ENCODE measurements at regions not wholly inside any gene's neighbourhood (a gene's known extent, or its start where the extent isn't known, plus 50 kb on each side); places are given as distances from the start of the nearest gene placed in this dataset.
"Not testable (repeated sequence)": the region's sequence is repeated elsewhere in the genome, so short reads cannot be mapped to it uniquely, and the experiment has no call there.

DNA sequence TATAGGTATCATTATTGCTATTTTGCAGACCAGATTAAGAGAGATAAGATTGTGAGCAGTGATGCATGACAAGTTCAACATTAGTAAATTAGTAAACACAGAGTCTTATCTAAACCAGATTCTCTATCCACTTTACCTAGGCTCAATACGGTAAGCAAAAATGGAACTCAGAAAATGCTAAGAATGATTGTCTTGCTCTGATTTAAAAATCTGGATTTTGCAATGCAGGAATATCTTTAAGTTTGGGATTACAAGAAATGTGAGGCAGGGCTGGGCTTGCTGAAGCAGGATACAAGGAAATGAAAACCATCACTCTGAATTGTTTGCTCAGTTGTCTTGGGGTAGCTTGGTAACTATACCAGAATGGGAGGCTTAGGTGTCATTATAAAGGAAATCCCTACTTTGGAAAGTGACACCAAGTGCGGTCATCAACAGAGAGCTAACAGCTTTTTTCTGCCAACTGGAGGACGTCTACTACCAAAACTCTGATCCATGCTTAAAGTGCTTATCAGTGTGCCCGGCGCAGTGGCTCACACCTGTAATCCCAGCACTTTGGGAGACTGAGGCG lies 332.7 kb upstream of the RUNX1 start:
- DNase-seq (ENCODE audit: low read depth in 2 of 3, low spot score in 2 of 3), result no peak

- not testable (repeated sequence) for DNase-seq (ENCODE audit: low read depth in 2 of 3, low spot score in 2 of 3)
Measured at GRCh38 chr21:35380304-35380703, 331.2 kb upstream of the RUNX1 start.

DNA sequence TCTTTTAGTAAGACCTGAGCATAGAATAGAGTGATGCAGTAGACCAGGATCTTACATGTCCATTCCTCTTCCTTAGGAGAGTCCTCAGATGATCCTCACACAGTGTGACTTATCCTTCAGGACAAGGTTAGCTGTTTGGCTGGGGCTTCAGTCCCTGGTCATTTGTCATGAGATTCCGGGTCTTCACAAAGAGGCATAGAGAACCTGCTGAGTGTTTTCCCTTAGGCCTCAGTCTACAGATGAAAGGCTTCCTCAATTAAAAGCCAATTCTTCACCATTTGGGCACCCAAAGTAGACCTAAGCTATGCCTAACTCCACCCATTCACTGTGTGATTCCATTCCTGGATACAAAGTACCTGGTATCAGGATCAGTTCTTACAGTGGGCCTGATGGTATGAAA lies 329.8 kb upstream of the RUNX1 start:
- DNase-seq (ENCODE audit: low read depth in 2 of 3, low spot score in 2 of 3), result no peak

DNA sequence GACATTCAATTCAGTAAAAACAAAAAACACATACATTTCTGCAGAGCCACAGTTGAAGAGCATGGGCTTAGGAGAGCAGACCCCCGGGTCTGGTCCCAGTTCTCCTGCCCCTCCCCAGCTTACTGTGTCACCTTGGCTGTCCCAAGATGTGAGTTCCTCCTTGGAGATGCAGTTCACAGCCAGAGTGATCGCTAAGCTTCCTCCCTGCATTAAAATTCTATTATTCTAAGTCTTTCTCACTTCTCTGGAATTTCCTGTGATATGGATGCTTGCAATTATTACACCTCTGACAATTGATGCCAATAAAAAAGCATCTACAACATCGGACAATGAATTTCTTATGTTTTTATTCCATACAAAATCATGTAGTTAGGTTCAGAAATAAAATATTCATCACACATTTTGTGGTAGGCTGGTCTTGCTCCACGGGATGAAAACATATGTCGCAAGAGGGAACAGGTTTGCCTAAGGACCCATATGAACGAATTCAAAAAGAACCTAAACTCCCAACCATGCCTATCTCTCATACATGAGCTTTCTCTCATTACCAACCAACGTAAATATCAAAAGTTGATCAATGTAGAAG lies 328.5 kb upstream of the RUNX1 start:
- no peak for DNase-seq (ENCODE audit: low read depth in 2 of 3, low spot score in 2 of 3)

DNA sequence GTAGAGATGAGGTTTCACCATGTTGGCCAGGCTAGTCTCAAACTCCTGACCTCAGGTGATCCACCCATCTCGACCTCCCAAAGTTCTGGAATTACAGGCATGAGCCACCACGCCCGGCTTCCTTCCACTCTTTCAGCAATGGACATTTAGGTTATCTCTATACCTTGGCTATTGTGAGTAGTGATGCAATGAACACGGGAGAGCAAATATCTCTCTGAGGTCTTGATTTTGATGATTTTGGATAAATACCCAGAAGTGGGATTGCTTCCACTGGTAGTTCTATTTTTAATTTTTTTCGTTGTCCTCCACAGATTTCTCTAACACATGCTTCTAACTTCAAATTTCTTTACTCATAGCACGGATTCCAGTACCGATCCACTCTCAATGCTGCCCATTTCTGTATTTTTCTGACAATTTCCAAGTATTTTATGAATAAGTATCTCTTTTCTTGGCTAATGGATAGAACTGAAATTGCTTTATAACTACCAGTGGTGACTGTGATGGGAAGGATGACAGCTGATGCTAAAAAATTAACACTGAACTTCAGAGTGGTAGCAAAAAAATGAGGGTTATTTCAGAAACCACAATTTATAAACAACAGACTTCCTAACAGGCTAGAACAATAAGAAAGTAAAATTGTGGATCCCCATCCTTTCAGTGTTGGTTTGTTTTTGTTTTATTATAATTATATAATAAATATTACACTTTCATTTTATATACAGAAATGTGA lies 327.5 kb upstream of the RUNX1 start:
- no peak for DNase-seq (ENCODE audit: low read depth in 2 of 3, low spot score in 2 of 3)

GRCh38 chr21:35375115-35375514 lies 326.0 kb upstream of the RUNX1 start:
- DNase-seq (ENCODE audit: low read depth in 2 of 3, low spot score in 2 of 3), result no peak

GRCh38 chr21:35373998-35374397 lies 324.9 kb upstream of the RUNX1 start:
- no peak for DNase-seq (ENCODE audit: low read depth in 2 of 3, low spot score in 2 of 3)

GRCh38 chr21:35372201-35372600 lies 323.1 kb upstream of the RUNX1 start:
- DNase-seq (ENCODE audit: low read depth in 2 of 3, low spot score in 2 of 3), result no peak

DNA sequence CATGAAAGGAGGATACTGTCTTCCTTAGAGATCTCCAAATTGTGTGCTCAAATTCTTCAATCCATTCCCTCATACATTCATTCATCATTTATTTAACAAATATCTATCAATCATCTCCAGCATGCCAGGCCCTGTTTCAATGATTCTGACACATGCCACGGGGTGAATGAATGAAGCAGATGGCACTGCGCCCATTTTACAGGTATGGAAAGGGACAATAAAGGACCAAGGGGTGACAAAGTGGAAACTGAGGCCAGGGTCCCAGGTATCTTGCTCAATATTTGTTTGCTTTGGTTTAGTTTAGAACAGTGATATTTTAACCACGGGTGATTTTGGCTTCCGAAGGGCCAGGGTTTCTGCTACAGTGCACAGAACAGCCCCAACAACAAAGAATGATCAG lies 321.6 kb upstream of the RUNX1 start:
- no peak for DNase-seq (ENCODE audit: low read depth in 2 of 3, low spot score in 2 of 3)

- DNase-seq (ENCODE audit: low read depth in 2 of 3, low spot score in 2 of 3), result no peak
Measured at GRCh38 chr21:35370071-35370470, 321.0 kb upstream of the RUNX1 start.

DNA sequence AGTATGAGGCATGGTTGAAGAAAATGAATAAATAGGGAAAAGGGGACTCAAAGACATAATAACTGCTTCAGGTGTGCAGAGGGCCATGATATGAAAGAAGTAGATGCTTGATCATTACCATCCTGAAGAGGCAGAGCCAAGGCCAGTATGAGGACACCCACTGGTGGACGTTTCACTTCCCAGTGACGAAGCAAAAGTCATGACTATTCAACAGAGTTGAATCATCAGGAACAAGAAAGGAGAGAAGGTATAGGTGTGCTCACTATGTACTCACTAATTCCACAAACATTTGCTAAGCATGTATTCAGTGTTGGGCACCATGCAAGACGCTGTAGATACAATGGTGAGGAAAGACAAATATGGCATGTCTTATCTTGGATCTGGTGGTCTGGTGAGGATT lies 319.2 kb upstream of the RUNX1 start:
- DNase-seq (ENCODE audit: low read depth in 2 of 3, low spot score in 2 of 3), result no peak

- no peak for DNase-seq (ENCODE audit: low read depth in 2 of 3, low spot score in 2 of 3)
Measured at GRCh38 chr21:35367553-35367952, 318.5 kb upstream of the RUNX1 start.

DNA sequence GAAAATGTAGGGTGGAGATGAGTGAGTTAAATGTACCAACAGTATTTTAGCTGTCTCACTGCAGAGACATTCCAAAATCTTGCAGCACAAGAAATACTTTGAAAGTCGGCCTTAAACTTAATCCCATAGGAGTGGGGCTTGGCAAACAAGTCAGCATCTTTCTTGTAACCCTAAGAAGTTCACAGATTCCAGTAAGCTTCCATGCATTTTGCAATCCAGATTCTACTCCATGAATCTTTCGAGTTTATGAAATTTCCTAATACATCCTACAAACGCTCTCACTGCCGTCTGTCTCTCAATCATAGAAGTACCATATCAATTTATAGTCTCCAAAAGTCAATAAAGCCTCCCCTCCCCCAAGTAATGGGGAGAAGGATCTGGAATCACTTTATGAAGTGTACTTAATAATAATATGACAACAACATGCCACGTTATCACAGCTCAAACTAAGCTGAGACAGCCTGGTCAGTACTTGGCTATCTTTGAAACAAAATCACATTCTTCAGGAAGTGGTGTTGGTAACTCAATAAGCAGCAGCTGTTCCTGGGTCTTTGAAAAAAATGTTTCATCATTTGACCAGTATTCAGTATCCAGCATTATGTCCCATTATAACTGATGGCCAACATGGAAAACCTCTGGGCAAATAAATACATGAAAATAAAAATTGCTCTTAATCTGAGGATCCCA lies 317.4 kb upstream of the RUNX1 start:
- DNase-seq (ENCODE audit: low read depth in 2 of 3, low spot score in 2 of 3), result no peak

DNA sequence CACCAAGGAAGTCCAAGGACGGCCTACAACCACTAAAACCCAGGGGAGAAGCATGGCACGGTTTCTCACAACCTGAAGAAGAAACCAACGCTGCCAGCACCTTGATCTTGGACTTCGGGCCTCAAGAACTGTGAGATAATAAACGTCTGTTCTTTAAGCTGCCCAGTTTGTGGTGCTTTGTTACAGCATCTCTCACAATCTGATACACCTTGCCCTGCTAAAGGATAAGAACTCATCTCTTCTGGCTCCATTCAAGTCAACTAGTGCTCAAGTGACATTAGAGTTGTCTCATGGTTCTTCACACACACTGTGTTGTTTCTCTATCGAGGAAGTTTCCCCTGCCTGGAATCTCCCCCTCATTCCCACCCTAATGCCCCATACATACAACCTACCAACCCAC lies 314.4 kb upstream of the RUNX1 start:
- no peak for DNase-seq (ENCODE audit: low read depth in 2 of 3, low spot score in 2 of 3)

GRCh38 chr21:35361988-35362387 lies 312.9 kb upstream of the RUNX1 start:
- DNase-seq (ENCODE audit: low read depth in 2 of 3, low spot score in 2 of 3), result no peak

DNA sequence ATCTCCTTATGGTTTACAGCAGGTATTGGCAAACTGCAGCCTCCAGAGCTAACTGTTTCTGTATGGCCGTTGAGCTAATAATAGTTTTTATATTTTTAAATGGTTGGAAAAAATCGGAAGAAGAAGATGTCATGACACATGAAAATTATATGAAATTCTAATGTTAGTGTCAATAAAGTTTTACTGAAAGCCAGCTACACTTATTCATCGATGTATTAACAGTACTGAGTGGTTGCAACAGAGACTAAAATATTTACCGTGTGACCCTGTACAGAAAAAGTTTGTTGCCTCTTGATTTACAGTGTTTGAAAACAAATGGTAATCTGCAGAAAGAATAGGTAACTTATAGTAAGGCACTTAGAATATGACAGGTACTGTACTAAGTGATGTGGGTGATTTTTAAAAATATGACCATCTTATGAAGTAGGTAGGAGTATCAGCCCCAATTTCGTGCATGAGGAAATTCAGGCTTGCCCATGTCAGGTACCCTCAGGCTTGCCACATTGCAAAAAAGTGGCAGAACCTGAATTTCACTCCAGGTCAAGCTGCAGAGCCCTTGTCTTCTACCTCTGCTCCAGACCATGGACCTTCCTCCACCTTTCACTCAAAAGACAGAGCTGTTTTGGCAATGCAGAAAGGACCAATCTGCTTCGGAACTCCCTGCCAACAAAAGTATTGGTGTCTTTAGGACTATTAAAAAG lies 311.9 kb upstream of the RUNX1 start:
- no peak for DNase-seq (ENCODE audit: low read depth in 2 of 3, low spot score in 2 of 3)

GRCh38 chr21:35359076-35359475 lies 310.0 kb upstream of the RUNX1 start:
- DNase-seq (ENCODE audit: low read depth in 2 of 3, low spot score in 2 of 3), result no peak

DNA sequence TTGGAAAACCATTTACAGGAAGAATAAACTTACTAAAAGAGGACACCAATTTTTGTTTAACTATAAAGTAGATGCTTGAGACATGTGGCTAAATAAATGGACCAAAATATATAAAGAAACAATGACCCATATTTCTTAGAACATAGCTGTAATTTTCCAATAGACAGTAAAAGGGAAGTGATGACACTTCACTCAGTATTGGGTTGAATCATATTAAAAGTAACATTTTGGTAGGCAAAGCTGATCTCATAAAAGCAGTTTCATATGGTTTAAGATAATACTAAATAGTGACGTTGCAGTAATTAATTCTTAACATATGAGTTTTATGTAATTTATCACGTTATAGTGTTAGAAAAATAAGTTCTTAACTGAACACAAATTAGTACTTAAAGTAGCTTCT lies 308.9 kb upstream of the RUNX1 start:
- no peak for DNase-seq (ENCODE audit: low read depth in 2 of 3, low spot score in 2 of 3)

GRCh38 chr21:35357041-35357780 lies 308.1 kb upstream of the RUNX1 start:
- DNase-seq (ENCODE audit: low read depth in 2 of 3, low spot score in 2 of 3), result no peak

DNA sequence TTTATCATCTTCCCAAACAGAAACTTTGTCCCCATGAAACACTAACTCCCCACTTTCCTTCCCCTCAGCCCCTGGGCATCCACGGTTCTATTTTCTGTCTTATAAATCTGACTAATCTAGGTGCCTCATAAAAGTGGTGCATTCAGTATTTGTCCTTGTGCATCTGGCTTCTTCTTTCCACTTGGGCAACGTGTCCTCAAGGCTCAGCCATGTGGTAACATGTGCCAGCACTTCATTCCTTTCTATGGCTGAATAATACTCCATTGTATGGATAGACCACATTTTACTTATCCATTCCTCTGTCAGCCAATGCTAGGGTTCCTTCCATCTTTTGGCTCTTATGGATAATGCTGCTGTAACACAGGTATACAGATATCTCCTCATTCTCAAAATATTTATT lies 305.0 kb upstream of the RUNX1 start:
- no peak for DNase-seq (ENCODE audit: low read depth in 2 of 3, low spot score in 2 of 3)

GRCh38 chr21:35352793-35353192 lies 303.7 kb upstream of the RUNX1 start:
- no peak for DNase-seq (ENCODE audit: low read depth in 2 of 3, low spot score in 2 of 3)

All from activated CD8-positive, alpha-beta memory T cell treated with anti-CD3 and anti-CD28 coated beads for 48 hours (primary cell).